WERI-Rb-1 (cell line): ENCODE measurements at regions not wholly inside any gene's neighbourhood (a gene's known extent, or its start where the extent isn't known, plus 50 kb on each side); places are given as distances from the start of the nearest gene placed in this dataset.

ENCODE experiments used
- DNase-seq: peaks from one replicate; pipeline ENCODE4 v3.0.0-alpha.2; 2020
- H3K27ac ChIP-seq: fragments of 250-450 bp; sonication (Bioruptor Pico); 2 replicates; pipeline ENCODE4 v1.5.1; 2020; ENCODE audit warnings: mild to moderate bottlenecking, moderate library complexity
- H3K27me3 ChIP-seq: fragments of 250-450 bp; sonication (Bioruptor Pico); 2 replicates; pipeline ENCODE4 v1.5.1; 2021; ENCODE audit warnings: mild to moderate bottlenecking, low read depth, moderate library complexity; ENCODE audit not compliant: insufficient read depth, severe bottlenecking
- H3K36me3 ChIP-seq: fragments of 250-450 bp; sonication (Bioruptor Pico); 2 replicates; pipeline ENCODE4 v1.5.1; 2020; ENCODE audit warnings: mild to moderate bottlenecking, moderate library complexity
- H3K4me3 ChIP-seq: 2 replicates; pipeline ENCODE4 v1.5.1; 2011; ENCODE audit warnings: low read depth, mild to moderate bottlenecking, control low read depth, low read length
- H3K9me3 ChIP-seq: fragments of 250-450 bp; sonication (Bioruptor Pico); 2 replicates; pipeline ENCODE4 v1.5.1; 2021; ENCODE audit warnings: mild to moderate bottlenecking, moderate library complexity; ENCODE audit not compliant: severe bottlenecking
- TF ChIP-seq, protein P1 (sequence below): IDR thresholded peaks from 2 replicates; pipeline ENCODE4 v1.5.1; 2011; ENCODE audit warnings: low read depth, mild to moderate bottlenecking, control low read depth, inconsistent platforms, low read length

DNA sequence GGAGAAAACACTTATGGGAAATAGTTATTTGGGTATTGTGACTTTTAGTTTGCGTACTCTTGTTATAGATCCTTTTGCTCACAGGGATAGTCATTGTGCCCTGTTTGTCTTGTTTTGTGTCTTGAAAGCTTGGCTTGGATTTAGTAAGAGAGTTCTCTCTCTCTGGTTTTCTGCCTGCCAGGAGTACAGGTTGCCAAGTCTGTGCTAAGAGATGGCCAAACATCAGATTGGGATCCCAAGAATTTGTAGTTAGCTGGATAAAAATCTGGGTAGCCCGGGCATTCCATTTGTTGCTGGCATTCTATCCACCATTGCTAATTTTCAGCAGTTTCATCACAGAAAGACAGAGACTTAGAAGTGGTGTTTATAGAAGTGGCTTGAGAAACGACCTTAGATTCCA is 222.2 kb downstream of the NRIP1 start:
- Histone ChIP-seq H3K36me3 (no peaks in the 10 kb centered on the region), H3K4me3 (no peak overlapping the region), H3K27ac (no peak overlapping the region), H3K9me3 (peaks cover 2% of the 10 kb centered on the region), H3K27me3 (no peaks in the 10 kb centered on the region)
- TF ChIP-seq, protein P1, sequence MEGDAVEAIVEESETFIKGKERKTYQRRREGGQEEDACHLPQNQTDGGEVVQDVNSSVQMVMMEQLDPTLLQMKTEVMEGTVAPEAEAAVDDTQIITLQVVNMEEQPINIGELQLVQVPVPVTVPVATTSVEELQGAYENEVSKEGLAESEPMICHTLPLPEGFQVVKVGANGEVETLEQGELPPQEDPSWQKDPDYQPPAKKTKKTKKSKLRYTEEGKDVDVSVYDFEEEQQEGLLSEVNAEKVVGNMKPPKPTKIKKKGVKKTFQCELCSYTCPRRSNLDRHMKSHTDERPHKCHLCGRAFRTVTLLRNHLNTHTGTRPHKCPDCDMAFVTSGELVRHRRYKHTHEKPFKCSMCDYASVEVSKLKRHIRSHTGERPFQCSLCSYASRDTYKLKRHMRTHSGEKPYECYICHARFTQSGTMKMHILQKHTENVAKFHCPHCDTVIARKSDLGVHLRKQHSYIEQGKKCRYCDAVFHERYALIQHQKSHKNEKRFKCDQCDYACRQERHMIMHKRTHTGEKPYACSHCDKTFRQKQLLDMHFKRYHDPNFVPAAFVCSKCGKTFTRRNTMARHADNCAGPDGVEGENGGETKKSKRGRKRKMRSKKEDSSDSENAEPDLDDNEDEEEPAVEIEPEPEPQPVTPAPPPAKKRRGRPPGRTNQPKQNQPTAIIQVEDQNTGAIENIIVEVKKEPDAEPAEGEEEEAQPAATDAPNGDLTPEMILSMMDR, result no peak
- no peak for DNase-seq

DNA sequence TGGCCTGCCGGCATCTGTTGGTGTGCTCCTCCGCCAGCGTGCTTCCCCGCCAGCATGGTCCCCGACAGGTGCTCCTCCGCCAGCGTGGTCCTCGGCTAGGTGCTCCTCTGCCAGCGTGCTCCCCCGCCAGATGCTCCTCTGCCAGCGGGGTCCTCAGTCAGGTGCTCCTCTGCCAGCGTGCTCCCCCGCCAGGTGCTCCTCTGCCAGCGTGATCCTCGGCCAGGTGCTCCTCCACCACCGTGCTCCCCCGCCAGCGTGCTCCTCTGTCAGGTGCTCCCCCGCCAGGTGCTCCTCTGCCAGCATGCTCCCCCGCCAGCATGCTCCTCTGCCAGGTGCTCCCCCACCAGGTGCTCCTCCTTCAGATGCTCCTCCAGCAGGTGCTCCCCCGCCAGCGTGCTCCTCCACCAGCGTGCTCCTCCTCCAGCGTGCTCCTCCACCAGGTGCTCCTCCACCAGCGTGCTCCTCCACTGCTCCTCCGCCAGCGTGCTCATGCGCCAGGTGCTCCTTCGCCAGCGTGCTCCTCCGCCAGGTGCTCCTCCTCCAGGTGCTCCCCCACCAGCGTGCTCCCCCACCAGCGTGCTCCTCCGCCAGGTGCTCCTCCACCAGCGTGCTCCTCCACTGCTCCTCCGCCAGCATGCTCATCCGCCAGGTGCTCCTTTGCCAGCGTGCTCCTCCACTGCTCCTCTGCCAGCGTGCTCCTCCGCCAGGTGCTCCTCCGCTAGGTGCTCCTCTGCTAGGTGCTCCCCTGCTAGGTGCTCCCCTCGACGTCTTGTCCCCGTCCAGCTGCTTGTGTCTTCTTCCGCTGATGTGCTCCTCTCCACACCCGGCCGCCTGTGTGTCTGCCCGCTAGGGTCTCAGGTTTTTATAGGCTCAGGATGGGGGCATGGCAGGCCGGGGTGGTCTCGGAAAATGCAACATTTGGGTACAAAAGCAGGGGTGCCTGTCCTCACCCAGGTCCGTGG is 223.0 kb downstream of the NRIP1 start:
- H3K9me3 ChIP-seq, result peaks cover 2% of the 10 kb centered on the region
- no peaks in the 10 kb centered on the region for H3K36me3 ChIP-seq
- H3K4me3 ChIP-seq, result no peak overlapping the region
- no peak overlapping the region for H3K27ac ChIP-seq
- no peak for DNase-seq
- no peaks in the 10 kb centered on the region for H3K27me3 ChIP-seq
- TF ChIP-seq, protein P1, result no peak

DNA sequence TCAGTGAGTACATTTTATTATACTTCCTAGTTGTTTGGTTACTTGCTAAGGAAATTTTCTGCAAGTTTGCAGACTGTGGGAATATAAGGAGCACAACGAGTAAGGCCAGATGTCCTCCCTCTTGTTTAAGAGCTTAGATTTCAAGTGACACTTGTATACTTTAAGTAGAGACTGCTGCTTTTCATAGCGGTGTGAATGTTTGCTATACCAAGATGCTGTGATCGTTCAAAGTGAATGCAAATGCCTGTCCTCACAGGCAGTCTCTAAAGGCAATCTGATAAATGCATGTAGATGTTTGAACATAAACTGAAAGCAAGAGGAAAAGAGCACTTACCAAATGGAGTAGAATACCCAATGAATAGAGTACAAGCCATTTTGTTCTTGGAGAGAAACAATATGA is 226.4 kb downstream of the NRIP1 start:
- no peak for DNase-seq
- Histone ChIP-seq H3K27me3 (no peaks in the 10 kb centered on the region), H3K36me3 (no peaks in the 10 kb centered on the region), H3K4me3 (no peak overlapping the region), H3K27ac (no peak overlapping the region), H3K9me3 (no peaks in the 10 kb centered on the region)
- TF ChIP-seq, protein P1, result no peak

GRCh38 chr21:14836950-14837349 is 227.8 kb downstream of the NRIP1 start:
- Histone ChIP-seq H3K9me3 (no peaks in the 10 kb centered on the region), H3K27ac (no peak overlapping the region), H3K27me3 (no peaks in the 10 kb centered on the region), H3K4me3 (no peak overlapping the region), H3K36me3 (no peaks in the 10 kb centered on the region)
- TF ChIP-seq, protein P1, result no peak
- no peak for DNase-seq

GRCh38 chr21:14833666-14834351 is 231.0 kb downstream of the NRIP1 start:
- no peak overlapping the region for H3K4me3 ChIP-seq
- DNase-seq, result no peak
- TF ChIP-seq, protein P1, result no peak
- H3K36me3 ChIP-seq, result no peaks in the 10 kb centered on the region
- H3K9me3 ChIP-seq, result no peaks in the 10 kb centered on the region
- H3K27ac ChIP-seq, result no peak overlapping the region
- H3K27me3 ChIP-seq, result no peaks in the 10 kb centered on the region
